Neural cell (in vitro differentiated cells): ENCODE measurements at regions not wholly inside any gene's neighbourhood (a gene's known extent, or its start where the extent isn't known, plus 50 kb on each side); places are given as distances from the start of the nearest gene placed in this dataset.

Source experiments
- H2AFZ ChIP-seq: fragments of 200-600, 300-800 bp; sonication (generic), shearing (Covaris generic); 2 replicates; pipeline ENCODE4 v1.6.0; 2014; ENCODE audit warnings: low read depth, mild to moderate bottlenecking, antibody characterized with exemption, low read length, moderate library complexity
- H3F3A ChIP-seq: fragments of 200-600 bp; shearing (Covaris generic); 2 replicates; pipeline ENCODE4 v1.6.1; 2016; ENCODE audit warnings: mild to moderate bottlenecking, moderate library complexity, mixed read lengths, antibody characterized with exemption, low read length; ENCODE audit not compliant: insufficient read depth, poor library complexity, severe bottlenecking
- H3K27ac ChIP-seq: fragments of 200-600, 300-800 bp; sonication (generic), shearing (Covaris generic); 2 replicates; pipeline ENCODE4 v1.5.1; 2014; ENCODE audit warnings: mild to moderate bottlenecking, low read length, moderate library complexity
- H3K27me3 ChIP-seq: fragments of 300-800, 200-600 bp; sonication (generic), shearing (Covaris generic); 2 replicates; pipeline ENCODE4 v1.6.0; 2014; ENCODE audit warnings: mild to moderate bottlenecking, low read depth, low read length, moderate library complexity; ENCODE audit not compliant: insufficient read depth
- H3K36me3 ChIP-seq: fragments of 300-800, 200-600 bp; sonication (generic), shearing (Covaris generic); 2 replicates; pipeline ENCODE4 v1.5.1; 2014; ENCODE audit warnings: mild to moderate bottlenecking, antibody characterized with exemption, low read length, moderate library complexity; ENCODE audit not compliant: insufficient read depth
- H3K4me2 ChIP-seq: fragments of 300-800, 200-600 bp; sonication (generic), shearing (Covaris generic); 2 replicates; pipeline ENCODE4 v1.6.0; 2014; ENCODE audit warnings: mild to moderate bottlenecking, low read length
- H3K4me3 ChIP-seq: fragments of 300-800, 200-600 bp; sonication (generic), shearing (Covaris generic); 2 replicates; pipeline ENCODE4 v1.5.1; 2014; ENCODE audit warnings: mild to moderate bottlenecking, low read length, moderate library complexity
- H3K79me2 ChIP-seq: fragments of 200-600 bp; shearing (Covaris generic); replicated peaks from 2 replicates; pipeline ENCODE4 v1.6.0; 2014; ENCODE audit warnings: mild to moderate bottlenecking, low read length, moderate library complexity; ENCODE audit not compliant: insufficient read depth
- H3K9ac ChIP-seq: fragments of 300-800, 200-600 bp; sonication (generic), shearing (Covaris generic); 2 replicates; pipeline ENCODE4 v1.6.1; 2016; ENCODE audit warnings: mild to moderate bottlenecking, low read length, mixed read lengths
- H3K9me2 ChIP-seq: fragments of 200-600 bp; shearing (Covaris generic); 2 replicates; pipeline ENCODE4 v1.6.1; 2016; ENCODE audit warnings: mild to moderate bottlenecking, low read length, mixed read lengths; ENCODE audit not compliant: insufficient read depth
- H3K9me3 ChIP-seq: fragments of 200-600, 300-800 bp; sonication (generic), shearing (Covaris generic); 2 replicates; pipeline ENCODE4 v1.6.1; 2016; ENCODE audit warnings: mild to moderate bottlenecking, mixed run types, low read length, moderate library complexity, mixed read lengths
- H4K20me1 ChIP-seq: fragments of 200-600 bp; shearing (Covaris generic); 2 replicates; pipeline ENCODE4 v1.6.1; 2016; ENCODE audit warnings: mild to moderate bottlenecking, mixed run types; ENCODE audit not compliant: insufficient read depth
- CTCF ChIP-seq: fragments of 450-650 bp; IDR thresholded peaks from 2 replicates; pipeline ENCODE4 v1.5.1; 2014; ENCODE audit warnings: antibody characterized with exemption, mild to moderate bottlenecking, moderate library complexity; ENCODE audit not compliant: poor library complexity, severe bottlenecking
- EP300 ChIP-seq: fragments of 450-650 bp; conservative IDR thresholded peaks from 2 replicates; pipeline ENCODE4 v1.6.1; 2014; ENCODE audit warnings: antibody characterized with exemption, mild to moderate bottlenecking, moderate library complexity; ENCODE audit not compliant: poor library complexity, severe bottlenecking
- EZH2 ChIP-seq: fragments of 200-600, 300-800 bp; shearing (Covaris generic), sonication (generic); IDR thresholded peaks from 2 replicates; pipeline ENCODE4 v1.6.1; 2014; ENCODE audit warnings: antibody characterized with exemption, low read length, borderline replicate concordance, mild to moderate bottlenecking; ENCODE audit not compliant: insufficient read depth, poor library complexity, severe bottlenecking
- MXI1 ChIP-seq: fragments of 450-650 bp; conservative IDR thresholded peaks from 2 replicates; pipeline ENCODE4 v1.6.1; 2014; ENCODE audit warnings: antibody characterized with exemption, mild to moderate bottlenecking; ENCODE audit not compliant: poor library complexity, severe bottlenecking
- POLR2AphosphoS5 ChIP-seq: IDR thresholded peaks from 2 replicates; pipeline ENCODE4 v1.6.1; 2012
- RAD21 ChIP-seq: fragments of 450-650 bp; conservative IDR thresholded peaks from 2 replicates; pipeline ENCODE4 v1.6.1; 2014; ENCODE audit warnings: antibody characterized with exemption, mild to moderate bottlenecking, moderate library complexity
- REST ChIP-seq: IDR thresholded peaks from 2 replicates; pipeline ENCODE4 v1.6.1; 2012; ENCODE audit warnings: borderline replicate concordance
- SMC3 ChIP-seq: fragments of 450-650 bp; conservative IDR thresholded peaks from 2 replicates; pipeline ENCODE4 v1.6.1; 2014; ENCODE audit warnings: antibody characterized with exemption, mild to moderate bottlenecking, moderate library complexity; ENCODE audit not compliant: poor library complexity
- TAF1 ChIP-seq: IDR thresholded peaks from 2 replicates; pipeline ENCODE4 v1.6.1; 2012; ENCODE audit warnings: low read depth

- H3K4me2 ChIP-seq, result no peak overlapping the region
Measured at GRCh38 chr10:33803248-33803647, 468.8 kb upstream of the NRP1 start.

GRCh38 chr10:33802566-33802965, 468.1 kb upstream of the NRP1 start:
- no peaks in the 10 kb centered on the region for H3K79me2 ChIP-seq
- no peaks in the 10 kb centered on the region for H3K9me2 ChIP-seq
- TF ChIP-seq MXI1 (no peak), SMC3 (no peak)
- H3F3A ChIP-seq, result no peaks in the 10 kb centered on the region
- H3K27me3 ChIP-seq, result no peaks in the 10 kb centered on the region
- no peaks in the 10 kb centered on the region for H4K20me1 ChIP-seq
- H3K9ac ChIP-seq, result no peak overlapping the region
- H3K4me2 ChIP-seq, result no peak overlapping the region
- H3K27ac ChIP-seq, result no peak overlapping the region
- H2AFZ ChIP-seq, result no peak overlapping the region
- no peaks in the 10 kb centered on the region for H3K9me3 ChIP-seq
- no peak overlapping the region for H3K4me3 ChIP-seq
- no peaks in the 10 kb centered on the region for H3K36me3 ChIP-seq

More at GRCh38 chr10:33803248-33803647, 468.8 kb upstream of the NRP1 start:
- Histone ChIP-seq H3F3A (no peaks in the 10 kb centered on the region), H3K36me3 (no peaks in the 10 kb centered on the region), H3K27ac (no peak overlapping the region), H2AFZ (no peak overlapping the region), H3K9me3 (no peaks in the 10 kb centered on the region), H3K4me3 (no peak overlapping the region), H3K9ac (no peak overlapping the region), H4K20me1 (no peaks in the 10 kb centered on the region), H3K27me3 (no peaks in the 10 kb centered on the region), H3K9me2 (no peaks in the 10 kb centered on the region), H3K79me2 (no peaks in the 10 kb centered on the region)
- TF ChIP-seq EP300, result no peak
- TF ChIP-seq SMC3, result no peak
- TF ChIP-seq POLR2AphosphoS5, result no peak
- no peak for TF ChIP-seq REST
- no peak for TF ChIP-seq CTCF
- no peak for TF ChIP-seq EZH2
- no peak for TF ChIP-seq RAD21
- TF ChIP-seq MXI1, result no peak
- TF ChIP-seq TAF1, result no peak

- TF ChIP-seq POLR2AphosphoS5, result no peak
- no peak for TF ChIP-seq SMC3
- TF ChIP-seq TAF1, result no peak
- TF ChIP-seq EP300, result no peak
- TF ChIP-seq CTCF, result no peak
- TF ChIP-seq REST, result no peak
- no peak for TF ChIP-seq MXI1
- TF ChIP-seq RAD21, result no peak
- no peak for TF ChIP-seq EZH2
- no peaks in the 10 kb centered on the region for H3F3A ChIP-seq
- H2AFZ ChIP-seq, result no peak overlapping the region
- no peaks in the 10 kb centered on the region for H3K9me2 ChIP-seq
- no peaks in the 10 kb centered on the region for H3K27me3 ChIP-seq
- no peaks in the 10 kb centered on the region for H3K9me3 ChIP-seq
- H3K4me2 ChIP-seq, result no peak overlapping the region
- no peak overlapping the region for H3K4me3 ChIP-seq
- no peak overlapping the region for H3K27ac ChIP-seq
- no peaks in the 10 kb centered on the region for H3K36me3 ChIP-seq
- no peak overlapping the region for H3K9ac ChIP-seq
- H4K20me1 ChIP-seq, result no peaks in the 10 kb centered on the region
- no peaks in the 10 kb centered on the region for H3K79me2 ChIP-seq
Measured at GRCh38 chr10:33801705-33802104, 467.2 kb upstream of the NRP1 start.
